H1 (cell line): ENCODE measurements at regions not wholly inside any gene's neighbourhood (a gene's known extent, or its start where the extent isn't known, plus 50 kb on each side); places are given as distances from the start of the nearest gene placed in this dataset.

Source experiments
- CTCF ChIA-PET: fragments of 300-600 bp; sonication (Branson Sonifier 250); formaldehyde crosslinking; loops from one replicate; lab custom pipeline; 2021; ENCODE audit not compliant: partially characterized antibody; lab: Charles Lee
- POLR2A ChIA-PET: fragments of 300-600 bp; sonication (Branson Sonifier 250); formaldehyde crosslinking; loops from one replicate; lab custom pipeline; 2021; ENCODE audit warnings: inconsistent platforms; ENCODE audit not compliant: partially characterized antibody; lab: Charles Lee
- DNase-seq, 2 experiments: peaks; one replicate each; pipeline versions ENCODE4 v3.0.0 to v3.0.0-alpha.2; 2010 to 2022; ENCODE audit warnings: low spot score in 2 of 2, low read depth in 1 of 2, mixed read lengths in 1 of 2
- FAIRE-seq: peaks from 2 replicates; lab custom pipeline; 2011; peaks lifted over from hg19 to GRCh38; lab: Jason Lieb, UNC
- H2AFZ ChIP-seq: 2 replicates; pipeline ENCODE4 v1.8.1; 2012; ENCODE audit warnings: low read length, inconsistent platforms
- H2AK5ac ChIP-seq: 2 replicates; pipeline ENCODE4 v1.6.1; 2013; ENCODE audit warnings: low read depth, low read length
- H2BK120ac ChIP-seq: replicated peaks from 2 replicates; pipeline ENCODE3; 2013; ENCODE audit warnings: low read depth, low read length, inconsistent platforms
- H2BK12ac ChIP-seq: 2 replicates; pipeline ENCODE4 v1.6.1; 2013; ENCODE audit warnings: low read depth, low read length
- H2BK15ac ChIP-seq: 2 replicates; pipeline ENCODE4 v1.6.1; 2013; ENCODE audit warnings: low read length
- H2BK20ac ChIP-seq: 2 replicates; pipeline ENCODE4 v1.6.1; 2013; ENCODE audit warnings: low read length
- H2BK5ac ChIP-seq: 2 replicates; pipeline ENCODE4 v1.6.1; 2013; ENCODE audit warnings: low read depth, low read length
- H3K14ac ChIP-seq: 2 replicates; pipeline ENCODE4 v1.6.1; 2013; ENCODE audit warnings: inconsistent platforms; ENCODE audit not compliant: insufficient read length
- H3K18ac ChIP-seq: 2 replicates; pipeline ENCODE4 v1.6.1; 2013; ENCODE audit warnings: low read length; ENCODE audit errors: extremely low read depth
- H3K23ac ChIP-seq: 2 replicates; pipeline ENCODE4 v1.6.1; 2013; ENCODE audit warnings: inconsistent platforms; ENCODE audit not compliant: insufficient read length
- H3K23me2 ChIP-seq: 2 replicates; pipeline ENCODE4 v1.6.1; 2013; ENCODE audit warnings: low read depth, low read length
- H3K27ac ChIP-seq: 2 replicates; pipeline ENCODE4 v1.6.1; 2011; ENCODE audit warnings: low read depth, low read length, inconsistent platforms
- H3K27me3 ChIP-seq, 4 experiments: replicated peaks in 1 of 4; 1 replicate in 1 of 4; 2 replicates in 3 of 4; pipeline versions ENCODE4 v1.6.1 to v1.8.1; 2011 to 2013; ENCODE audit warnings: low read length in 3 of 4, mild to moderate bottlenecking in 3 of 4, inconsistent platforms in 2 of 4, mixed read lengths in 2 of 4, moderate library complexity in 1 of 4; ENCODE audit not compliant: control insufficient read depth in 3 of 4, insufficient read depth in 3 of 4; ENCODE audit errors: extremely low read depth in 1 of 4
- H3K36me3 ChIP-seq, 4 experiments: 2 replicates each; pipeline versions ENCODE4 v1.6.1 to v1.8.1; 2011 to 2013; ENCODE audit warnings: mild to moderate bottlenecking in 4 of 4, low read length in 3 of 4, moderate library complexity in 2 of 4, control low read depth in 1 of 4, inconsistent platforms in 1 of 4; ENCODE audit not compliant: insufficient read depth in 4 of 4, control insufficient read depth in 2 of 4
- H3K4ac ChIP-seq: replicated peaks from 2 replicates; pipeline ENCODE3; 2013; ENCODE audit warnings: low read length, low read depth, mixed read lengths, inconsistent platforms; ENCODE audit not compliant: insufficient read length
- H3K4me1 ChIP-seq, 4 experiments: replicated peaks in 1 of 4; 1 replicate in 1 of 4; 2 replicates in 3 of 4; pipeline versions ENCODE4 v1.6.1 to v1.8.1; 2011 to 2013; ENCODE audit warnings: low read length in 3 of 4, inconsistent platforms in 2 of 4, mixed read lengths in 1 of 4; ENCODE audit not compliant: insufficient read depth in 4 of 4, control insufficient read depth in 3 of 4
- H3K4me2 ChIP-seq, 2 experiments: 2 replicates each; pipeline versions ENCODE4 v1.6.1 to v1.8.1; 2011 to 2013; ENCODE audit warnings: low read depth in 2 of 2, low read length in 2 of 2, control low read depth in 1 of 2, inconsistent platforms in 1 of 2, mild to moderate bottlenecking in 1 of 2; ENCODE audit not compliant: insufficient read depth in 1 of 2
- H3K4me3 ChIP-seq, 4 experiments: fragments of 200-600, 300-600 bp in 1 of 4; sonication (generic), shearing (Covaris generic), sonication (Bioruptor Twin) in 1 of 4; 2 replicates each; pipeline versions ENCODE4 v1.5.1 to v1.8.1; 2011 to 2016; ENCODE audit warnings: low read length in 4 of 4, low read depth in 3 of 4, control low read depth in 2 of 4, inconsistent platforms in 2 of 4, mild to moderate bottlenecking in 2 of 4, mixed read lengths in 1 of 4, moderate library complexity in 1 of 4; ENCODE audit not compliant: insufficient read depth in 2 of 4; ENCODE audit errors: extremely low read depth in 1 of 4
- H3K56ac ChIP-seq: replicated peaks from 2 replicates; pipeline ENCODE3; 2013; ENCODE audit warnings: low read depth, mild to moderate bottlenecking, mixed read lengths, low read length, inconsistent platforms; ENCODE audit not compliant: insufficient read length
- H3K79me1 ChIP-seq: 2 replicates; pipeline ENCODE4 v1.6.1; 2013; ENCODE audit warnings: low read depth, low read length, control low read depth
- H3K79me2 ChIP-seq, 2 experiments: 2 replicates each; pipeline versions ENCODE4 v1.6.1 to v1.8.1; 2012 to 2013; ENCODE audit warnings: low read length in 2 of 2, mild to moderate bottlenecking in 2 of 2, inconsistent platforms in 1 of 2; ENCODE audit not compliant: insufficient read depth in 2 of 2, control insufficient read depth in 1 of 2
- H3K9ac ChIP-seq, 4 experiments: replicated peaks in 1 of 4; 1 replicate in 1 of 4; 2 replicates in 3 of 4; pipeline versions ENCODE4 v1.6.1 to v1.8.1; 2011 to 2013; ENCODE audit warnings: low read depth in 3 of 4, low read length in 3 of 4, control low read depth in 2 of 4, mild to moderate bottlenecking in 2 of 4, moderate library complexity in 2 of 4, inconsistent platforms in 1 of 4; ENCODE audit errors: extremely low read depth in 1 of 4
- H3K9me3 ChIP-seq, 2 experiments: 2 replicates each; pipeline versions ENCODE4 v1.6.1 to v1.8.1; 2012 to 2013; ENCODE audit warnings: mild to moderate bottlenecking in 2 of 2, moderate library complexity in 2 of 2, control low read depth in 1 of 2, inconsistent platforms in 1 of 2, low read depth in 1 of 2, low read length in 1 of 2, mixed read lengths in 1 of 2; ENCODE audit not compliant: insufficient read depth in 2 of 2
- H4K20me1 ChIP-seq, 2 experiments: replicated peaks in 1 of 2; 2 replicates each; pipeline versions ENCODE3 to v1.8.1; 2011 to 2013; ENCODE audit warnings: inconsistent platforms in 2 of 2, low read length in 2 of 2, mild to moderate bottlenecking in 1 of 2; ENCODE audit not compliant: insufficient read depth in 2 of 2, control insufficient read depth in 1 of 2
- H4K5ac ChIP-seq: 2 replicates; pipeline ENCODE4 v1.6.1; 2013; ENCODE audit warnings: low read length, low read depth, mixed read lengths, inconsistent platforms; ENCODE audit not compliant: insufficient read length
- H4K8ac ChIP-seq: 2 replicates; pipeline ENCODE4 v1.8.0; 2013; ENCODE audit warnings: mild to moderate bottlenecking, moderate library complexity, low read length, inconsistent platforms; ENCODE audit not compliant: insufficient read depth; ENCODE audit errors: extremely low read depth
- H4K91ac ChIP-seq: replicated peaks from 2 replicates; pipeline ENCODE3; 2013; ENCODE audit warnings: low read length, mixed read lengths, inconsistent platforms; ENCODE audit not compliant: insufficient read length
- KDM1A ChIP-seq: fragments of 200-600, 300-600 bp; sonication (generic); IDR thresholded peaks from 2 replicates; pipeline ENCODE4 v1.7.1; 2016; ENCODE audit warnings: mild to moderate bottlenecking, low read length, borderline replicate concordance
- KDM4A ChIP-seq: IDR thresholded peaks from one replicate; pipeline ENCODE4 v1.7.1; 2012; ENCODE audit warnings: low read depth, mild to moderate bottlenecking, moderate library complexity, low read length, inconsistent platforms; ENCODE audit not compliant: severe bottlenecking
- NRF1 ChIP-seq: IDR thresholded peaks from 2 replicates; pipeline ENCODE4 v1.6.1; 2011; ENCODE audit warnings: mild to moderate bottlenecking, low read depth, low read length, improper control_type of control experiment
- RAD21 ChIP-seq, 2 experiments: IDR thresholded peaks in 1 of 2; conservative IDR thresholded peaks in 1 of 2; 2 replicates each; pipeline ENCODE4 v1.6.1; 2011; ENCODE audit warnings: low read depth in 2 of 2, low read length in 2 of 2, improper control_type of control experiment in 1 of 2, inconsistent platforms in 1 of 2, mild to moderate bottlenecking in 1 of 2, moderate library complexity in 1 of 2
- ZNF274 ChIP-seq: IDR thresholded peaks from 2 replicates; pipeline ENCODE4 v1.7.0; 2012; ENCODE audit warnings: low read length, borderline replicate concordance; ENCODE audit errors: extremely low read depth
- WGBS, 2 experiments: shearing (Covaris generic) in 1 of 2; methylation state at CpG; one replicate each; pipeline versions ENCODE4 v1.1.6 to v1.1.7; 2013 to 2015; ENCODE audit warnings: low lambda C conversion rate in 2 of 2, mixed read lengths in 2 of 2, inconsistent platforms in 1 of 2, low coverage in 1 of 2, missing lambda C conversion rate in 1 of 2; ENCODE audit not compliant: insufficient replicate concordance in 2 of 2, insufficient coverage in 1 of 2, insufficient read length in 1 of 2; ENCODE audit errors: extremely low coverage in 1 of 2, missing lambda C conversion rate in 1 of 2; 5-methylcytosine and 5-hydroxymethylcytosine counted together

DNA sequence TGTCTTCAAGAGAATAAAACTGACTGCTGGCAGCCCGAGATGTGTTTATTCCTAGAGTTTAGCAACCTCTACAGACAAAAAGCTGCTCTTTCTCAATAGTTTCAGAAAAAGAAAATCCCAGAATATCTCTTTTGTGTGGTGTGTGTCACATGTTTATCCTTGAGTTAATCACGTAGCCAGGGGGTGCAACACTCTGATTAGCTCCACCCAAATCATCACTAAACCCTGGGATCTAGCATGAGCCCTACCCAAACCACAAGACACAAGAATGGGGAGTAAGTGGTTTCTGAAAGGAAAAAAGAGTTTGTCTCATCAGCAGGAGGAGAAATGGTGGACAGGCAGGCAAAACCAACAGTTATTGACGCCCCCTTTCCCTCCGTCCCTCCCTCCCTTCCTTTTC lies 78.5 kb upstream of the AGBL1 start:
- H2BK5ac ChIP-seq, result no peak overlapping the region
- no peak overlapping the region for H4K5ac ChIP-seq
- H3K23me2 ChIP-seq, result no peaks in the 10 kb centered on the region
- H3K23ac ChIP-seq, result no peak overlapping the region
- no peaks in the 10 kb centered on the region for H3K79me2 ChIP-seq
- no peak overlapping the region for H3K4me2 ChIP-seq
- H2AK5ac ChIP-seq, result no peak overlapping the region
- H2BK12ac ChIP-seq, result no peak overlapping the region
- no peak overlapping the region for H3K56ac ChIP-seq
- H3K27ac ChIP-seq, result no peak overlapping the region
- H2BK120ac ChIP-seq, result no peak overlapping the region
- no peak overlapping the region for H3K4me3 ChIP-seq
- no peaks in the 10 kb centered on the region for H3K4me1 ChIP-seq
- H2AFZ ChIP-seq, result peak overlapping the region; percentile 53; the same call in 1 of the 2 replicates
- no peak overlapping the region for H2BK20ac ChIP-seq
- no peaks in the 10 kb centered on the region for H3K27me3 ChIP-seq
- H2BK15ac ChIP-seq, result no peak overlapping the region
- WGBS, 2 experiments, result 67% methylated on average over 2 of the region's 4 CpGs; no CpG with 5 or more reads in 1 of the 2 experiments
- no peak overlapping the region for H3K4ac ChIP-seq
- CTCF ChIA-PET, result interaction anchor here (0.6 to 1.7 kb wide), 5 partner anchors 23 to 495 kb away, joined by 3 to 6 read pairs (median 4); no protein-coding TSS in a partner anchor
- TF ChIP-seq NRF1 (no peak), KDM1A (no peak), KDM4A (no peak), RAD21 (IDR thresholded peaks at IDR 0.05 in 1 of 2, conservative IDR thresholded peaks at IDR 0.05 in 1 of 2; ENCODE audit: low read depth in 2 of 2, low read length in 2 of 2) (no peak), ZNF274 (no peak)
- H4K20me1 ChIP-seq, result no peaks in the 10 kb centered on the region
- H3K14ac ChIP-seq, result no peak overlapping the region
- no peaks in the 10 kb centered on the region for H3K79me1 ChIP-seq
- H4K91ac ChIP-seq, result no peak overlapping the region
- H4K8ac ChIP-seq, result no peak overlapping the region
- FAIRE-seq, result no peak
- H3K18ac ChIP-seq, result no peak overlapping the region
- H3K9ac ChIP-seq, result no peak overlapping the region
- no peaks in the 10 kb centered on the region for H3K36me3 ChIP-seq
- POLR2A ChIA-PET, result no interaction called here
- DNase-seq, result no peak
- H3K9me3 ChIP-seq, result no peaks in the 10 kb centered on the region
